OCI-LY1 (cell line): ENCODE measurements at regions not wholly inside any gene's neighbourhood (a gene's known extent, or its start where the extent isn't known, plus 50 kb on each side); places are given as distances from the start of the nearest gene placed in this dataset.

ENCODE experiments used
- H2AFZ ChIP-seq: fragments of 200-600 bp; sonication (generic), shearing (Covaris generic); 2 replicates; pipeline ENCODE4 v1.6.0; 2014; ENCODE audit warnings: antibody characterized with exemption, mild to moderate bottlenecking, low read length
- H3F3A ChIP-seq: fragments of 200-600 bp; sonication (generic), shearing (Covaris generic); 2 replicates; pipeline ENCODE4 v1.6.0; 2014; ENCODE audit warnings: mild to moderate bottlenecking, antibody characterized with exemption, low read length, moderate library complexity; ENCODE audit not compliant: insufficient read depth
- H3K27ac ChIP-seq: fragments of 200-600 bp; sonication (generic); 2 replicates; pipeline ENCODE4 v1.5.1; 2014; ENCODE audit warnings: low read length, mixed run types, mild to moderate bottlenecking, low read depth; ENCODE audit not compliant: poor library complexity, severe bottlenecking
- H3K27me3 ChIP-seq: fragments of 200-600 bp; sonication (generic); 2 replicates; pipeline ENCODE4 v1.6.0; 2014; ENCODE audit warnings: antibody characterized with exemption, mild to moderate bottlenecking, low read length, moderate library complexity; ENCODE audit not compliant: insufficient read depth
- H3K36me3 ChIP-seq: fragments of 200-600 bp; sonication (generic); 2 replicates; pipeline ENCODE4 v1.6.1; 2014; ENCODE audit warnings: mild to moderate bottlenecking, antibody characterized with exemption, low read length, moderate library complexity, mixed read lengths; ENCODE audit not compliant: insufficient read depth
- H3K4me1 ChIP-seq: fragments of 200-600 bp; sonication (generic); 2 replicates; pipeline ENCODE4 v1.5.1; 2014; ENCODE audit warnings: mild to moderate bottlenecking, low read length, moderate library complexity; ENCODE audit not compliant: insufficient read depth, severe bottlenecking
- H3K4me2 ChIP-seq: fragments of 200-600 bp; sonication (generic), shearing (Covaris generic); 2 replicates; pipeline ENCODE4 v1.6.1; 2014; ENCODE audit warnings: low read length
- H3K4me3 ChIP-seq: fragments of 200-600 bp; sonication (generic); 2 replicates; pipeline ENCODE4 v1.5.1; 2014; ENCODE audit warnings: low read length, low read depth, mild to moderate bottlenecking, mixed read lengths; ENCODE audit not compliant: poor library complexity, severe bottlenecking
- H3K79me2 ChIP-seq: fragments of 200-600 bp; shearing (Covaris generic); 2 replicates; pipeline ENCODE4 v1.6.1; 2016; ENCODE audit warnings: mixed run types, low read length, mixed read lengths; ENCODE audit not compliant: insufficient read depth
- H3K9ac ChIP-seq: fragments of 200-600 bp; sonication (generic), shearing (Covaris generic); 2 replicates; pipeline ENCODE4 v1.6.1; 2014; ENCODE audit warnings: mild to moderate bottlenecking, low read length, mixed read lengths
- H3K9me2 ChIP-seq: fragments of 200-600 bp; sonication (generic), shearing (Covaris generic); 2 replicates; pipeline ENCODE4 v1.6.1; 2014; ENCODE audit warnings: low read depth, mild to moderate bottlenecking, low read length, mixed read lengths
- H3K9me3 ChIP-seq: fragments of 200-600 bp; shearing (Covaris generic); 2 replicates; pipeline ENCODE4 v1.6.1; 2014; ENCODE audit warnings: low read length, mixed read lengths
- H4K20me1 ChIP-seq: fragments of 200-600 bp; sonication (generic), shearing (Covaris generic); 2 replicates; pipeline ENCODE4 v1.6.0; 2016; ENCODE audit warnings: mild to moderate bottlenecking, low read length; ENCODE audit not compliant: insufficient read depth
- CTCF ChIP-seq: fragments of 200-600 bp; sonication (generic), shearing (Covaris generic); IDR thresholded peaks from 2 replicates; pipeline ENCODE4 v1.5.1; 2017; ENCODE audit warnings: mild to moderate bottlenecking, antibody characterized with exemption, low read length, moderate library complexity, mixed read lengths
- EZH2 ChIP-seq: fragments of 200-600 bp; sonication (generic), shearing (Covaris generic); IDR thresholded peaks from 2 replicates; pipeline ENCODE4 v1.8.0; 2017; ENCODE audit warnings: borderline replicate concordance, mixed run types, mild to moderate bottlenecking, antibody characterized with exemption, low read length, moderate library complexity, mixed read lengths

GRCh38 chr16:86324320-86324719 is 186.0 kb upstream of the FOXF1 start:
- no peaks in the 10 kb centered on the region for H3K79me2 ChIP-seq
- no peaks in the 10 kb centered on the region for H3K4me1 ChIP-seq
- H3K27ac ChIP-seq = no peak overlapping the region
- TF ChIP-seq CTCF (no peak), EZH2 (no peak)
- no peaks in the 10 kb centered on the region for H4K20me1 ChIP-seq
- no peaks in the 10 kb centered on the region for H3K9me3 ChIP-seq
- no peaks in the 10 kb centered on the region for H3F3A ChIP-seq
- H3K4me2 ChIP-seq = no peak overlapping the region
- H3K4me3 ChIP-seq = no peak overlapping the region
- H3K9me2 ChIP-seq = no peaks in the 10 kb centered on the region
- no peak overlapping the region for H3K9ac ChIP-seq
- no peaks in the 10 kb centered on the region for H3K36me3 ChIP-seq
- no peaks in the 10 kb centered on the region for H3K27me3 ChIP-seq
- no peak overlapping the region for H2AFZ ChIP-seq

GRCh38 chr16:86325360-86325759 is 185.0 kb upstream of the FOXF1 start:
- H3F3A ChIP-seq = no peaks in the 10 kb centered on the region
- H3K4me1 ChIP-seq = no peaks in the 10 kb centered on the region
- no peak for TF ChIP-seq CTCF
- TF ChIP-seq EZH2 = no peak
- no peak overlapping the region for H2AFZ ChIP-seq
- no peaks in the 10 kb centered on the region for H3K9me2 ChIP-seq
- H3K9me3 ChIP-seq = no peaks in the 10 kb centered on the region
- no peaks in the 10 kb centered on the region for H3K79me2 ChIP-seq
- no peak overlapping the region for H3K9ac ChIP-seq
- H3K36me3 ChIP-seq = no peaks in the 10 kb centered on the region
- H3K27me3 ChIP-seq = no peaks in the 10 kb centered on the region
- no peak overlapping the region for H3K4me2 ChIP-seq
- H3K27ac ChIP-seq = no peak overlapping the region
- no peaks in the 10 kb centered on the region for H4K20me1 ChIP-seq
- H3K4me3 ChIP-seq = no peak overlapping the region

- H3K27ac ChIP-seq = no peak overlapping the region
- H3K79me2 ChIP-seq = no peaks in the 10 kb centered on the region
- TF ChIP-seq EZH2 = no peak
- TF ChIP-seq CTCF = no peak
- no peaks in the 10 kb centered on the region for H3K9me2 ChIP-seq
- no peak overlapping the region for H3K9ac ChIP-seq
- H2AFZ ChIP-seq = no peak overlapping the region
- H3K4me2 ChIP-seq = no peak overlapping the region
- no peaks in the 10 kb centered on the region for H3K36me3 ChIP-seq
- H3F3A ChIP-seq = no peaks in the 10 kb centered on the region
- no peaks in the 10 kb centered on the region for H3K4me1 ChIP-seq
- no peaks in the 10 kb centered on the region for H3K27me3 ChIP-seq
- H3K9me3 ChIP-seq = no peaks in the 10 kb centered on the region
- H4K20me1 ChIP-seq = no peaks in the 10 kb centered on the region
- no peak overlapping the region for H3K4me3 ChIP-seq
Observed at GRCh38 chr16:86325895-86326294, 184.4 kb upstream of the FOXF1 start.
